HG03280 (cell line): ENCODE measurements at regions not wholly inside any gene's neighbourhood (a gene's known extent, or its start where the extent isn't known, plus 50 kb on each side); places are given as distances from the start of the nearest gene placed in this dataset.
"Not testable (repeated sequence)": the region's sequence is repeated elsewhere in the genome, so short reads cannot be mapped to it uniquely, and the experiment has no call there.

Experiments used
- ATAC-seq: cut with Tn5 transposase; IDR thresholded peaks from one replicate; pipeline ENCODE4 v1.9.1; 2021; ENCODE audit warnings: mild to moderate bottlenecking, moderate library complexity; ENCODE audit not compliant: unreplicated experiment

DNA sequence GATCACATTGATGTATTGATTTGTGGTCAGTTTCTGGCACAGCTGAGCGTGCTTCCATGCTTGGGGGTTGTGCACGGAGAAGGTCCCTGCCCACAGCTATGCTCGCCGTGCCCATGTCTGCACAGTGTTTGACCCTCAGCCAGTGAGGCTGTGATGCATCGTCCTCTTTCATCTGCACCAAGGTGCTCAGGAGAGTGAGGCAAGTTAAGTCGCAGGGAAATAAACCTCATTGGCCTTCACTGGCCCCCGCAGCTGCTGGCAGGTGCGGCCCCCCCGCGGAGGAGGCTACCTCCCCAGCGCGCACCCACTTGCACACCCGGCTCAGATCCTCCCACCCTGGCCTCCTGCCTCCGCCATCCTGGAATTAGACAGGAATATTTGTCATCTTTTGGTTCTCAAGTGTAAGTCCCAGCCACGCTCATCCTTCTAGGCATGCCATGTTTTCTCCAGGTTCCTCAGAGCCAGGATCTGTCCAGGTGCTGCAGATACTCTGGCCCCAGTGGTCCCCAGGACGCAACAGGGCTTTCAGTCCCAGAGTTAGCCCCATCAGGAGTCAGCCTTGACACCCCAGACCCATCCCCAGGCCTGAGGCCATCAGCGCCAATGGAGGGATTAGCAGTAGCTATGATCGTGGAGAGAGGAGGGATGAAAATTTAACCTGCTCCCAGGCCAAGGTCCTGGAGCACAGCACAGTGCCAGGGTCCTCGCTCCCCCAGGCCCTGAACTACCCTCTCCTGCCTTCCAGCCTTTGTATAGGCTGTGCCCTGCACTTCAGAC, 93.7 kb downstream of the OAT start:
- ATAC-seq: no peak

DNA sequence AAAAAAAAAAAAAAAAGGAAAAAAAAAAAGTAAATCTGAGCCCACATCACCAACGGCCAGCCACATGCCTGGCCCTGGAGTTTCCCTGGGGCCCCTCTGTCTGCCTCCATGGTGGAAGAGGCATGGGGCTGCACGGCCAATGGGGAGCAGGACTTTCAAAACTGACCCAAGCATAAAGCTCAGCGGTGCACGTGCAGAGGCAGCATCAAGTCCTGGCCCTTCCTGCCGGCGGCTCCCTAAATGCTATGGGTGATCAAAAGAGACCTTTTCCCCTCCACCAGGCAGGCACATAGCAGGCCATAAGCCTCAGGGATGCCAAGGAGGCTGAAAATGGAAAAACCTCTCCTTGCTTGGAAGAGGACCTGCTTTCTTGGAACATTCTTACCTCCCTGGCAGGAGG, 94.3 kb downstream of the OAT start:
- no peak for ATAC-seq

DNA sequence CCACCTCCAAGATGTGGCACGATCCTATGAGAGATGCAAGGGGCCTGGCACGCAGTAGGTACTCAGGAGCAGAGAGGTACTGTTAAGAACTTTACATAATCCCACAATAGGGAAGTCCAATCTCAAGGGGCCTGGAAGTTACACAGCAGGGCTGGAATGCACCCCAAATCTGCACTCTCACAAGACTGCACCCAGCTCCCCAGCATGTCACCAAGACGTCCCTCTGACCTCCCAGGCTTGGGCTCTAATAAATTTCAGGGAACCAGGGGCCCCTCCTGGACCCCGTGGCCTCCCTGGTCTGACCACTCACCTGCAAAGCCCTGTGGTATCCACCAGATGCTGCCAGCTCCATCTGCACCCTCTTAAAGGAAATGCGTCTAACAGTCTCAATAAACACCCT, 94.9 kb downstream of the OAT start:
- no peak for ATAC-seq

DNA sequence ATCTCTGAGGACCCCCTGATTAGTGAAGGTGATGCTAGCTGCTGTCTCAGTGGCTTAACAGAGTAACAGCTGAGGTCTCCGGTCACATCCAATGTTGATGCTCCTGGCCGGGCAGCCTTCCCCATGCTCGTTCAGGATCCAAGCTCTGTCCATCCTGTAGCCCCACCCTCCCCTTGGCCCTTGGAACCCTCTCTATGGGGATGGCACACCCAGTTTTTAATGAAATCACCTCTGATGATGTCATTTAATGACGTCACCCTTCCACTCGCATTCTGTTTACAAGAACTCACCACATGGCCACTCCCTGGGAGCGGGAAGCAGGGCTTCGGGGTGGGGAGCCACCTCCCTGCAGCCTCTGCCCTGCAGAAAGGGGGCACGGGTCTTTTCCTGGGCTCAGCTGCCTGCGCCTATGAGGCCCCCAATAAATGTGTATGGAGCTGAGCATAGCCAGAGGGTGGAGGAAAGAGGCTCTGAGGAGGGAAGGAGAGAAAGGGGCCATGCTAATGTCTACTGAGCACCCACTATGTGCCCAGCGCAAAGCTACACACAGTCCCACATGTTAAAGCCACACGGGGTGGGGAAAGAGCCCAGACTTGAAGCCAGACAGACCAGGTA, 95.5 kb downstream of the OAT start:
- no peak for ATAC-seq

DNA sequence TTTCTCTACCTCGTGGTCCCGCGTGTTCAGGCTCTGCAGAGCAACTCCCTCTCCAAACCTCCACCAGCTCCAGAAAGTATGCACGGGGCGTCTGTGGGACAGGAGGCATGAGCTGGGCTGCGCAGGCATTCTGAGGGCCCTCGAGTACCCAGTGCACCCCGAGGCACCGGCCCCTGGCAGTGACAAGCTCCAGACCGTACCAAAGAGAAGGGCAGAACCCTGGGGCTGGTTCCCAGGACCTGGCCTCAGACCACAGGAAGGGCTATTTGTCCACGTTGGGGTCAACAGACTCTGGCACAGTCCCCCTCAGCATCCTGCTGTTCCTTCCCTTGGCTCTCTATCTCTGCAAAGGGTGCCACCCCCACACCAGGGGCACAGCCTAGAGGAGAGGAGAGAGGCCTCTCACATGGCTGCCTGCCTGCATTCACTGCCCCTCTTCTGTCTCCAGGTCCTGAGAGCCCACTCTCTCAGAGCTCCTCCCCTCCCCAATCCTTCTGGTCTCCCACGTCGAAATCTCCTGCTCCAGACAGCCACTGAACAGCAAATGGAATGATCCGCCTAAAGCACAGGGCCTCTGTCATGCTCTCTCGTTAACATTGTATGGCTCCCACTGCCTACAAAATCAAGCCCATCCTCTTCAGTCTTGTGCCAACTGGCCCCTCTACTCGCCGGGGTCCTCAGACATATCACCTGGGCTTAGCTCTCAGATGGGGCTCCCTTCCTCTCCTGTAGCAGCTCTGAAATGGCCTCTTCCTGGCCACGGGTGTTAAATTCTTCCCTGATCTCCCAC, 96.3 kb downstream of the OAT start:
- ATAC-seq: no peak

DNA sequence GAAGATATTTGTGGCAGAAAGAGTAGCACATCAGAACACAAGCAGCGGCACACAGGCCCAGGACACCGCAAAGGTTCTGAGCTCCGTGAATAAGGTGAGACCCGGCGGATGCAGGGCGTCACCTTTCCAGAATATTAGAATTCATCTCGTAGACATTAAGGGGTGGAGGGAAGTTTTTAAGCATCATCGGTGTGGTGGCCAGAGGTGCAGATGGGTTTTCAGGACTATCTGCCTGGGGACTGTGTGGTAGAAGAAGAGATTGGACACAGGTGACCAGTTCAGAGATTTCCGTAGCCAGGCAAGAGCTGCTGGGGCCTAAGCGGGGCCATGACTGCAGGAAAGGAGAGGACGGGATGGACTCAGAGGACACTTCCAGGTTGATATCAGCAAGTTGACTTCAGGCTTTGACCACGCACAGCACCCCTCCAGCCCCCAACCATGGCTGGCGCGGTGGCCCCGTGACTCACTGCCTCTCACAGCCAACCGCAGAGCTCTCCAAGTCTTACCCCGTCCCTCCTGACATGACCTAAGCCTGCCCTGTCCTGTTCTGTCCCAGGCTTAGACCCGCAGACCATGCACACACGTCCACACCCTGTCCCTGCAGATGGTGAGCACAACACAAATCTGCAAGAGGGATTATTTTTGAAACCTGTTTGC, 97.2 kb downstream of the OAT start:
- no peak for ATAC-seq

DNA sequence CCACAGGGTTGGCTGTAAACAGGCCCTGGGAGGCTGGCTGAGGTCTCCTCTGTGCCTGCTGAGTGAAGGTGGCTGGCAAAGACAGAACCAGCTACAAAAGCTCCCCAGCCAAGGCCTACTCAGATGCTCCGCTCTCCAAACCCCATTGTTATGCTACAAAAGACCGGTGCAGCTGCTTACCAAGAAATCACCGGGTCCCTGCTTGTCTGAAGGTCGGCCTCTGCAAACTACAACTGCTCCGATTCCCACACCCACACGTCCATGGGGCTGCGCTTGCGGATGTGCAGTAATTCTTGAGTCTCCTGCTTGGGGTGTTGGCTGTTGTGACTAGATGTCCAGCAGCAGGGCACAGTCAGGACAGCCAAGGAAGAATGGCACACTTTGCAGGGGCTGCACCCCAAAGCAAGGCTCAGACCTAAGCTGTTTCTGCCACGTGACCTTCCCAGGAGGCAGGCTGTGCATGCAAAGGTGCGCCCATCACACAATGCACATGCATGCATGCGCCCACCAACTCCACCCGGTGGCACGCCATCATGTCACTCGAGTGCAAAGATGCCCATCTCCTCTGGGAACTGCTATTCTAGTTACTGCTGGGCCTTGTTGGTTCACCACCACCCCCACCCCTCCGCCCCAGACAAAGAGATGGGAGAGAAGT, 97.8 kb downstream of the OAT start:
- no peak for ATAC-seq

DNA sequence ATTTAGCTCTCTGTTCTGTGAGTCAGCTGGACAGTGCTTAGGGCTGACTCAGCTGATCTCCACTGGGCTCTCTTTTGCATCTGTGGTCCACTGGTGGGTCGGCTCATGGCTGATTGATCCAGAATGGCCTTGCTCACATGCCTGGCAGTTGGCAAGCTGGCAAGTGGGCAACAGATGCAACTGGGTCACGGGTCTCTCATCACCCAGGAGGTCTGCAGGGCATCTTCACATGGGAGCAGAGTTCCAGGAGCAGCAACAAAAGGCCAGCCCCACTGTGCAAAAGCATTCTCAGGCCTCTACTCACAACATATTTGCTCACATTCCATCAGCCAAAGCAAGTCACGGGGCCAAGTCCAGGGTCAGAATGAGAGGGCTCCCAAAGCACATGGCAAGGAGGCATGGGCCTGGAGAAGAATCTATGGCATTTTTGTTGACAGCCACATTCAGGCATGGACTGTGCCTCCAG, 98.8 kb downstream of the OAT start:
- no peak for ATAC-seq

DNA sequence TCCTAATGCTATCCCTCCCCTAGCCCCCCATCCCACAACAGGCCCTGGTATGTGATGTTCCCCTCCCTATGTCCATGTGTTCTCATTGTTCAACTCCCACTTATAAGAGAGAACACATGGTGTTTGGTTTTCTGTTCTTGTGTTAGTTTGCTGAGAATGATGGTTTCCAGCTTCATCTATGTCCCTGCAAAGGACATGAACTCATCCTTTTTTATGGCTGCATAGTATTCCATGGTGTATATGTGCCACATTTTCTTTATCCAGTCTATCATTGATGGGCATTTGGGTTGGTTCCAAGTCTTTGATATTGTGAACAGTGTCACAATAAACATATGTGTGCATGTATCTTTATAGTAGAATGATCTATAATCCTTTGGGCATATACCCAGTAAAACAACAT, 99.2 kb downstream of the OAT start:
- ATAC-seq: not testable (repeated sequence)

DNA sequence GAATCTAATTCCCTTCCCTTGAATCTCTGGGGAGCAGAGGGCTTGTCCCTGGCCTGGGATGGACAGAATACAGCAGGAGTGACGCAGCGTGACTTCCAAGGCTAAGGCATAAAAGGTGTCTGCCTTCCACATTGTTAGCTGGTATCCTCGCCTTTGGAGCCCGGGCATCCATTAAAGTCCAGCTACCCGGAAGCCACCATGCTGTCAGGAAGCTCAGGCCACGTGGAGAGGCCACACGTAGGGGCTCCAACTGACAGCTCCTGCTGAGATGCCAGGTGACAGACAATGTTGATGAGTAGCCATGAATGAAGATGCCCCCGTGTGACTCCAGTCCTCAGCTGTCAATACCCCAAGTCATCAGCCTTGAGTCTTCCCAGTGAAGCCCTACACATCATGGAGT, 99.9 kb downstream of the OAT start:
- no peak for ATAC-seq

DNA sequence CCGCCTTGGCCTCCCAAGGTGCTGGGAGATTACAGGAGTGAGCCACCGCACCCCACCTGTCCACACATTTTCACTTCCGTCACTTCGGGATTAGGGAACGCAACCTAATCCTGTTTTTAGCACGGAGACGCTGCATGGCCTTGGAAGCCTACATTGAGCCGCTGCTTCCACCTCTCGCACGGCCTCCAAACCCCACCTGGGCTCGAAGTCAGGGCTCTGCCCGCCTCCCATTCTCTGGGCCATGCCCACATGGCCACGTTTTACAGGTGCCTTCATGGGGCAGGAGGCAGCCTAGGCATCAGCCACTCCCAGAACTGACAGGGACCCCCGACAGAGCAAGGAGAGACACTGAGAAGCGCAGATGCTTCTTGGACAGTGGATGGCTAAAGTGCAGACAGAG, 100.6 kb downstream of the OAT start:
- no peak for ATAC-seq

DNA sequence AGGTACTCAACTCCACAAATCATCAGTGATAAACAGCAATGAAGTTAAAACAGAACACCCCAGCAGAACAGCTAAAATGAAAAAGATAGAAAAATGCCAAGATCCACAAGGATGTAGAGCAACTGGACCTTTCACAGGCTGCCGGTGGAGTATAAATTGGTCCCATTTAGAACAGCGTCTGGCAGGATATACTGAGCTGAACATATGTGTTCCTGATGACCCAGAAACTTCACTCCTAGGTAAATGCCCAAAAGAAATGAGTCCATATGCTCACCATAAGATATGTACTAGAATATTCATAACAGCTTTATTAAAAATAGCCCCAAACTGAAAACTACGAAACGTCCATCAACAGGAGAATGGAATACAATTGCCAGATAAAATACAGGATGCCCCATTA, 102.4 kb downstream of the OAT start:
- ATAC-seq: no peak

DNA sequence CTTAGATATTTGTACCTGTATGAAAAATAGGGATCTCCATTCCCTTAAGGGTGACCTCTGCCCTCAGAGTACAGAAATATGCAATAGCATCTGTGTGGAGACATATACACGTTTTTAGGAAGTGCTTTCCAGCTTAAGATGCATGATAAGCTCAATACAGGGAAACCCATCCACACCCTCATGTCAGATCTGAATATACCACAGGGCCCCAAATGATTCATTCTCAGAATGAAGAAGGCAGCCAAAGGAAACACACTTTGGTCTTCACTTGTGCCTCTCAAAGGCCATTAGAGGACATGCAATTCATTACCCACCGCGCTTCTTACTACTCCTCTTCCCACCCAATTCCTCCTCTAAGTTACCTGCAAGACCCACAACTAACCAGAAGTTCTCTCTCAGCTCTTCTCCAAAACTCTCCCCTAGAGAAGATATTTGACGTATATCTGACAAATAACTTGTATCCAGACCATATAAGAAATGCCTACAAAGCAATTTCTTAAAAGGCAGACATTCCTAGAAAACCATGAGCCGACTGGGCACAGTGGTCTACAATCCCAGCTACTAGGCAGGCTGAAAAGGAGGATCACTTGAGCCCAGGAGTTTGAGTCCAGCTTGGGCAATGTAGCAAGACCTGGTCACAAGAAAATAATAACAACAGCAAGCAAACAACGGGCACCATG, 103.0 kb downstream of the OAT start:
- ATAC-seq: no peak

DNA sequence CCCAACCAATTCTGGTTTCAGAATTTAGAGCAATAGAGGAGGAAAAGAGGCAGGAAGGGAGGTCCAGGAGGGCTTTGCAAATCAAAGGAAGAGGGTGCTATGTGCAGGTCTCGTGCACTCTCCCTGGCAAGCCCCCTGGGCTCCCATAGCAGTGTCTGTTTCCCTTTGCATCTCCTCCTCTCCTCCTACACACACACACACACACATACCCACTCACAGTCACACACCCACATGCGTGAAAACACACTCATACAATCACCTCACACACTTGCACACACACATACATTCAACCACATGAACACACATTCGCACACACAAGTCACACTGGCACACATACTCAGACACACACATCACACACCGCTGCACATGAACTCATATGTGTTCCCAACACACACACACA, 105.3 kb downstream of the OAT start:
- no peak for ATAC-seq

DNA sequence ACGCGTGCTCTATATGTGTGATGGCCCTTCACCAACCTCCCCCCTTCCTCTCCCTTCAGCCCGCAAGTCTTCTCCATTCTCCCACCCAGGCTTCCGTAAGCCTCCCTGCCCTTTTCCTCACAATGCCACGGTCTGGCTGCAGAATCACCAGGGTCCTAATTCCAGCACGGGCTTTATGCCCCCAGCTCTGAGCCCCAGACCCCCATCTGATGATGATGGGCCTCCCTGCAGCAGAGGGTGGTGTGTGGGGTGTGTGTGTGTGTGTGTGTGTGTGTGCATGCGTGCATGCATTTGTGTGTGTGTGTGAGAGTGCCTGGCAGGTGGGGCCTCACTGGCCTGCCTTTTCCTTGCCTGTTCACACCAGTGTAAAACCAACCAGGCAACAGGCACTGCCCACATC, 109.9 kb downstream of the OAT start:
- no peak for ATAC-seq

DNA sequence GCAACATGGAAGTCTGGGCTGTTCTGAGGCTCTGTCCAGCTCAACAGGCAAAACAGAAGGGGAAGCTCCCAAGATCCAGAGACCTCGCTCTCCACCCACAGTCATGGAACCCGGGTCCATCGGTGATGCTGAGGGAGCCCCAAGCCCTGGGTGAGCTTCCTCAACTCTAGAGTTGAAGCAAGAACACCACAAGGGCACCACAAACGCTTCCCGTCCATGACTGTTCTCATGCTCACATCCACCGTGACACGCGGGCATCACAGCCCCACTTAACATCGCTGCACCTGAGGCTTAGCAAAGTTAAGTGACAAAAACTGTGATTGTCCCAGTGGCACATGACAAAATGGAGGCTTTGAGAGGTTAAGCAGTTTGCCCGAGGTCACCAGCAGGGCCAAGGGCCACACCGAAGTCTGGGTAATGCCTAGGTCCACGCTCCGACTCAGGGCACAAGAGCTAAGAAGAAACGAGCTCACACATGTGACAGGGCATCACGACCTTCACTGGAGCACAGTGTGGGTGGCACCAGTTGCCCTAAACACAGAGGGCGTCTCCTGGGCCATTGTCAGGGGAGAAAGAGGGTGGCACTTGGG, 110.6 kb downstream of the OAT start:
- no peak for ATAC-seq

DNA sequence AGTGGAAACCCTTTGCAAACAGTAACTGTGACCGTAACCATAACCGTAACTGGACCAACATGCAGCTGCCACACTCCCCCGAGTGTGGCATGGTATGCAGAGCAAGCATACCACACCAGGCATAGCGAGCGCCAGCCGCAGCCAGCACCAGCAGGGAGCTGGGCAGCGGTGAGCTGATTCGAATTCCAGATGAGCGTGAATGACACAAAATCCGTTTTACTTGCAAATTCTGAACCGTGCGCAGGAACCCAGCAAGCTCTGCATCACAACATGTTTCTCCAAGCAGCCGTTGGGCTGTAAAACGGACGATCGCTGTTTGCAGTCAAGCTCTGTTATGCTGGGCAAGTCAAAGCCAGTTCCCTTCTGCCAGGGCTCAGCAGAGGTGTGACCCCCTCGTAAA, 111.1 kb downstream of the OAT start:
- no peak for ATAC-seq

DNA sequence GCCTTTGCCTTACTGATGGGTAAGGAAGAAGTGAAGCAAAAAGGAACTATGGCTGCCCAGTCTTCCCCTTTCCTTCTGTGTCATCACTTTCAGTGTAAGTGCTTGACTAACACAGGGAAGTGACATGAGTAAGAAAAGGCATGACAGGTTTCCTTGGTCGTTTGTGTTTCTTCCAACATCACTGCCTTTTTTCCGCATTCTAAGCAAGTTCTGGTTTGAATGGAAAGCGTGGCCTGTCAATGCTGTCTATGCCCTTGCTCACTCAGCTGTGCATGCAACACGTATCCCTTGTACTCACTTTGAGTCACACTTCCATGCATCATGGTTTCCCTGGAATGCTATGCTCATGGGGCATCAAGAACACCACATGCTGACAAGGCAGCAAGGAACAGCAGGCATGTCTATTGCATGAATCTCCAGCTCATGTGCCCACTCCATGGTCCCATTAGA, 111.8 kb downstream of the OAT start:
- ATAC-seq: no peak

DNA sequence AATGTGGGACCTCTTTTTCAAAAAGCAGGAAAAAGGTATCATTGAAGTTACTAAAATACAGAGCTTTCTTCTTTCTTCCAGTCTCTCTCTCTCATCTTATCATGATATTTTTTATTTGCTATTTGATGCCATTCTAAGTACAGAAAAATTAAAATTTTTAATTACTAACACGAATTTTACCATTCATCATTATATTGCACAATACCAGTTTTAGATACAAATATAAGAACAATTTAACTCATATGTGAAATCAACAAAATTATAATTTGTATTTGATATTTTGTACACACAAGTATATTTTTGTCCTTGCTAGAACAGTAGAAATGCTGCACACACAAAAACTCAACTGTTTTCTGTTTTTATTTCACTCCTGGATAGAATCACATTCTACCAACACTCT, 112.2 kb downstream of the OAT start:
- no peak for ATAC-seq

DNA sequence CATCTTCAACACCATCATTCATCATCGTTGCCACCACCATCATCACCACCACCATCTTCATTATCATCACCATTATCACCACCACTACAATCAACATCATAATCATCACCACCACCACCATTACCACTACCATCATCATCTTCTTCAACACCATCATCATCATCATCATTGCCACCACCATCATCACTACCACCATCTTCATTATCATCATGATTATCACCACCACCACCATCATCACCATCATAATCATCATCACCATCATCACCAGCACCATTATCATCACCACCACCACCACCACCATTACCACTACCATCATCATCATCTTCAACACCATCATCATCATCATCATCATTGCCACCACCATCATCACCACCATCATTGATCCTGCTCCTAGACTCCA, 112.7 kb downstream of the OAT start:
- no peak for ATAC-seq
